ENCODE measurements at regions not wholly inside any gene's neighbourhood (a gene's known extent, or its start where the extent isn't known, plus 50 kb on each side); places are given as distances from the start of the nearest gene placed in this dataset.

DNA sequence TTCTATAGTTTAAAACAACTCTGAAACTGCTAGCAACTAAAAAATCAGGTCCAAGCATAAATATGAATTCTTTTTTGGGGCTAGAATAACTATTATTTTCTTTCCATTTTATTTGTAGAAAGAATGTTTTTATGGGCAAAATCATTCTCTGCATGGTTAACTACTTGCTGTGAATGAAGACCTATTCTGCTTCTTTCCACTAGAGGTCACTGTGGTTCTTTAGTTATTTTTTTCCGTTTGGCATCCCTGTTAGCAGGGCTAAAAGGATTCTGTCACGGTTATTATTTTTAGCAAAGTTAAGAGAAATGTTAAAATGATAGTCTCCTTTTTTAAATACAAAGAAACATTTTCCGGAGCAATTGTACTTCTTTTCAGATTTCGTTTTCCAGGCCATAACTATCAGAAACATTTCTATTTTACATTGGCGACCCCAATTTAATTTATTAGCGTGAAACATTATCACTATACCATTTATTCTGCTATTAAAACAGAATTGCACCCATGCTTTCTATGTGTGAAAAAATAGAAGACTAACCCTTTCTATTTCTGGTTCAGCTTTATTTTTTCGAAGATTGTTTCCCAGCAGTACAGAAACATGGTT lies 404.8 kb downstream of the ATP23 start:
- no peaks in the 10 kb centered on the region for H3K27me3 ChIP-seq (ENCODE audit: control insufficient read depth, insufficient read depth, low read length)
- ChIA-PET CTCF (interaction anchor here (1.0 to 4.7 kb wide), 6 partner anchors 9 to 740 kb away, joined by 3 to 18 read pairs (median 3); no protein-coding TSS in a partner anchor), POLR2A (no interaction called here)
- H3K36me3 ChIP-seq (ENCODE audit: control insufficient read depth, insufficient read depth, low read length): no peaks in the 10 kb centered on the region
- TF ChIP-seq, protein P1, sequence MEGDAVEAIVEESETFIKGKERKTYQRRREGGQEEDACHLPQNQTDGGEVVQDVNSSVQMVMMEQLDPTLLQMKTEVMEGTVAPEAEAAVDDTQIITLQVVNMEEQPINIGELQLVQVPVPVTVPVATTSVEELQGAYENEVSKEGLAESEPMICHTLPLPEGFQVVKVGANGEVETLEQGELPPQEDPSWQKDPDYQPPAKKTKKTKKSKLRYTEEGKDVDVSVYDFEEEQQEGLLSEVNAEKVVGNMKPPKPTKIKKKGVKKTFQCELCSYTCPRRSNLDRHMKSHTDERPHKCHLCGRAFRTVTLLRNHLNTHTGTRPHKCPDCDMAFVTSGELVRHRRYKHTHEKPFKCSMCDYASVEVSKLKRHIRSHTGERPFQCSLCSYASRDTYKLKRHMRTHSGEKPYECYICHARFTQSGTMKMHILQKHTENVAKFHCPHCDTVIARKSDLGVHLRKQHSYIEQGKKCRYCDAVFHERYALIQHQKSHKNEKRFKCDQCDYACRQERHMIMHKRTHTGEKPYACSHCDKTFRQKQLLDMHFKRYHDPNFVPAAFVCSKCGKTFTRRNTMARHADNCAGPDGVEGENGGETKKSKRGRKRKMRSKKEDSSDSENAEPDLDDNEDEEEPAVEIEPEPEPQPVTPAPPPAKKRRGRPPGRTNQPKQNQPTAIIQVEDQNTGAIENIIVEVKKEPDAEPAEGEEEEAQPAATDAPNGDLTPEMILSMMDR (IDR thresholded peaks at IDR 0.05; ENCODE audit: insufficient read depth, low read depth, low read length): peak; percentile 68
- no peak for DNase-seq (ENCODE audit: low read depth)
- H3K4me3 ChIP-seq (ENCODE audit: low read depth, low read length): no peak overlapping the region

DNA sequence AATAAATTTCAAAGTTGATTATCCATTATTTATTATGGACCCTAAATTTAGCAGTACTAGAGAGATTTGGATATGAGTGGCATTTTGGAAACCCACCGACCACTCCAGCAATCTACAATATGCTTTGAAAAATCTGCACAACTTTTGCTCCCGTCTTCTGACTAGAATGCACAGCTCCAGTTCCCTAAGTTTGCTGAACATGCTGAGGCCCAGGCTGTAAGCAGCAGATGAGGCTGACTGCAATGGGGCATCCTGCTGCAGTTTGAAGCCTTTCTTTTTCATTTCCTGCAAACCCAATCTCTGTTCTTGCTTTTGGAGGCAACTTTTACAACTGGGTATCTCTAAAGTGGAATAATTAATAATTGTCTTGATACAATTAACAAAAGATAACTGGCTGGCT lies 405.8 kb downstream of the ATP23 start:
- DNase-seq (ENCODE audit: low read depth): no peak
- Histone ChIP-seq H3K27me3 (ENCODE audit: control insufficient read depth, insufficient read depth, low read length) (no peaks in the 10 kb centered on the region), H3K4me3 (ENCODE audit: low read depth, low read length) (no peak overlapping the region), H3K36me3 (ENCODE audit: control insufficient read depth, insufficient read depth, low read length) (no peaks in the 10 kb centered on the region)
- CTCF ChIA-PET: interaction anchor here (0.6 to 4.7 kb wide), 9 partner anchors 8 to 739 kb away, joined by 3 to 18 read pairs (median 3); no protein-coding TSS in a partner anchor
- POLR2A ChIA-PET: interaction anchor here (0.5 kb wide), 1 partner anchor 821 kb away, joined by 3 read pairs; no protein-coding TSS in a partner anchor
- TF ChIP-seq, protein P1 (IDR thresholded peaks at IDR 0.05; ENCODE audit: insufficient read depth, low read depth, low read length): no peak

DNA sequence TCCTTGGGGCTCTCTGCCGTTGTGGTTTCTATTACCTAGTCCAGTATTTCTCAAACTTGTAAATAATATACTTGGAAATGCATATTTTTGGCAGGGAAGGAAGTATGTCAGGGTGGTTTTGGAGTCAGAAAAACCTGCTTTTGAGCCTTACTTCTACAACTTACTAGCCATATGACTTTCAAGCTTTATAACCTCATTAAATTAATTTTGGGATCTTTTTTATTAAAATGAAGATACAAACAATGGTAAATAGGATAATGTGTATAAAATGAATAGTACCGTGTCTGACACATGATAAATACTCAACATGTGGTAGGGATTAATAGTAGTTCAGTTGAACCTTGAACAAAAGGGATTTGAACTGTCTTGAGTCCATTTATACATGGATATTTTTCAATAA lies 406.3 kb downstream of the ATP23 start:
- H3K27me3 ChIP-seq (ENCODE audit: control insufficient read depth, insufficient read depth, low read length): no peaks in the 10 kb centered on the region
- no peak for DNase-seq (ENCODE audit: low read depth)
- TF ChIP-seq, protein P1 (IDR thresholded peaks at IDR 0.05; ENCODE audit: insufficient read depth, low read depth, low read length): no peak
- ChIA-PET POLR2A (no interaction called here), CTCF (interaction anchor here (0.7 to 4.7 kb wide), 5 partner anchors 12 to 530 kb away, joined by 3 to 18 read pairs (median 4); no protein-coding TSS in a partner anchor)
- H3K4me3 ChIP-seq (ENCODE audit: low read depth, low read length): no peak overlapping the region
- H3K36me3 ChIP-seq (ENCODE audit: control insufficient read depth, insufficient read depth, low read length): no peaks in the 10 kb centered on the region

DNA sequence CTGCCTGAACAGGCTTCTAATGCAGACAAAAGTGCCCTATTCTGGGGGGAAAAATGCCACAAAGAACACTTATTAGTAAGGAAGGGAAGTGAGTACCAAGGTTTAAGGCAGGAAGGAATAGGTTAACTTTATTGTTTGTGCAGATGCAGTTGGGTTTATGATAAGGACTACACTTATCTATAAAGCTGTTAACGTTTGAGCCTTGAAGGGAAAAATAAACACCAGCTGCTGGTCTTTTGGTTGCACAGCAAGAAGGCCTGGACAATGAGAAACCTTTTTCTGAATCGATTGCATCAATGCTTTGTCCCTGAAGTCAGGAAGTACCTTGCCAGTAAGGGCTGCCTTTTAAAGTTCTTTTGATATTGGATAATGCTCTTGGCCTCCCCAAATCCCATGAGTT lies 407.8 kb downstream of the ATP23 start:
- POLR2A ChIA-PET: interaction anchor here (0.7 kb wide), 1 partner anchor 72 kb away, joined by 3 read pairs; no protein-coding TSS in a partner anchor
- Histone ChIP-seq H3K36me3 (ENCODE audit: control insufficient read depth, insufficient read depth, low read length) (no peaks in the 10 kb centered on the region), H3K4me3 (ENCODE audit: low read depth, low read length) (no peak overlapping the region), H3K27me3 (ENCODE audit: control insufficient read depth, insufficient read depth, low read length) (no peaks in the 10 kb centered on the region)
- no peak for DNase-seq (ENCODE audit: low read depth)
- CTCF ChIA-PET: interaction anchor here (0.7 to 4.7 kb wide), 5 partner anchors 10 to 764 kb away, joined by 3 to 18 read pairs (median 5); no protein-coding TSS in a partner anchor
- TF ChIP-seq, protein P1 (IDR thresholded peaks at IDR 0.05; ENCODE audit: insufficient read depth, low read depth, low read length): no peak

DNA sequence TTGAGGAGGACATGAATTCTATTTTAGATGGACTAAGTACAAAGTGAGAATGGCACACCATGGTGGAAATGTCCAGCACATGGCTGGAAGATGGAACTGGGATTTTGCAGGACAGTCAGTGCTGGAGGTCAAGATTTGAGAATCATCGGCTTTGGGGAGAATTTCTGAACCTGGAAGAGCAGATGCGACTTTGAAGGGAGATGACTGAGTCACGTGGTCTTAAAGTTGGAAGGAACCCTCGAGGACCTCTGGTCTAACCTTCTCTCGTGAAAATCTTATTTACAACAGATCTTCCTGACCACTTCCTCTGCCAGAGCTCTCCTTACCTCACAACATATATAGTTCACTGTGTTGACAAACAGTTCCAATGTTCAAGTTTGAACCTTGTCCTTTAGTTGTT lies 415.4 kb downstream of the ATP23 start:
- no peak for DNase-seq (ENCODE audit: low read depth)
- Histone ChIP-seq H3K36me3 (ENCODE audit: control insufficient read depth, insufficient read depth, low read length) (no peaks in the 10 kb centered on the region), H3K27me3 (ENCODE audit: control insufficient read depth, insufficient read depth, low read length) (no peaks in the 10 kb centered on the region), H3K4me3 (ENCODE audit: low read depth, low read length) (no peak overlapping the region)
- POLR2A ChIA-PET: no interaction called here
- TF ChIP-seq, protein P1 (IDR thresholded peaks at IDR 0.05; ENCODE audit: insufficient read depth, low read depth, low read length): no peak
- CTCF ChIA-PET: interaction anchor here (1.0 kb wide), 1 partner anchor 803 kb away, joined by 3 read pairs; no protein-coding TSS in a partner anchor
